H9 (cell line): ENCODE measurements at regions not wholly inside any gene's neighbourhood (a gene's known extent, or its start where the extent isn't known, plus 50 kb on each side); places are given as distances from the start of the nearest gene placed in this dataset.

Experiments used
- DNase-seq: peaks from one replicate; pipeline ENCODE4 v3.0.0-alpha.2; 2017
- H2AFZ ChIP-seq: one replicate; pipeline ENCODE4 v1.6.1; 2013; ENCODE audit warnings: mild to moderate bottlenecking, low read length, control low read depth, moderate library complexity
- H2AK5ac ChIP-seq: 2 replicates; pipeline ENCODE4 v1.6.1; 2013; ENCODE audit warnings: low read length, control low read depth, mixed read lengths; ENCODE audit not compliant: insufficient read length
- H2BK120ac ChIP-seq: one replicate; pipeline ENCODE4 v1.6.1; 2013; ENCODE audit warnings: low read depth, mild to moderate bottlenecking, low read length, control low read depth, inconsistent platforms; ENCODE audit not compliant: poor library complexity, severe bottlenecking
- H2BK12ac ChIP-seq: 2 replicates; pipeline ENCODE4 v1.6.1; 2013; ENCODE audit warnings: low read length, control low read depth, mixed read lengths, low read depth; ENCODE audit not compliant: insufficient read length
- H2BK15ac ChIP-seq: 2 replicates; pipeline ENCODE4 v1.6.1; 2013; ENCODE audit warnings: low read depth, low read length, control low read depth
- H2BK20ac ChIP-seq: one replicate; pipeline ENCODE4 v1.6.1; 2013; ENCODE audit warnings: low read depth, mild to moderate bottlenecking, low read length, control low read depth, inconsistent platforms; ENCODE audit not compliant: poor library complexity, severe bottlenecking
- H2BK5ac ChIP-seq: 2 replicates; pipeline ENCODE4 v1.6.1; 2013; ENCODE audit warnings: low read length, control low read depth, mixed read lengths; ENCODE audit not compliant: insufficient read length
- H3K14ac ChIP-seq: 2 replicates; pipeline ENCODE4 v1.6.1; 2013; ENCODE audit warnings: low read length, control low read depth; ENCODE audit not compliant: insufficient read depth
- H3K18ac ChIP-seq: 2 replicates; pipeline ENCODE4 v1.6.1; 2013; ENCODE audit warnings: low read depth, mild to moderate bottlenecking, mixed read lengths, low read length, control low read depth; ENCODE audit not compliant: insufficient read length
- H3K23ac ChIP-seq: 2 replicates; pipeline ENCODE4 v1.6.1; 2013; ENCODE audit warnings: low read length, control low read depth, mixed read lengths, low read depth; ENCODE audit not compliant: insufficient read length
- H3K23me2 ChIP-seq: 2 replicates; pipeline ENCODE4 v1.6.1; 2013; ENCODE audit warnings: low read depth, mild to moderate bottlenecking, mixed read lengths, low read length, control low read depth; ENCODE audit not compliant: insufficient read length, poor library complexity, severe bottlenecking
- H3K27ac ChIP-seq: 2 replicates; pipeline ENCODE4 v1.5.1; 2013; ENCODE audit warnings: low read length, control low read depth, mixed read lengths, low read depth; ENCODE audit not compliant: insufficient read length
- H3K27me3 ChIP-seq: 2 replicates; pipeline ENCODE4 v1.6.1; 2013; ENCODE audit warnings: low read length, control low read depth, inconsistent platforms; ENCODE audit not compliant: insufficient read depth
- H3K4ac ChIP-seq: 2 replicates; pipeline ENCODE4 v1.6.1; 2013; ENCODE audit warnings: low read depth, mild to moderate bottlenecking, control low read depth, inconsistent platforms, low read length, moderate library complexity
- H3K4me1 ChIP-seq: 2 replicates; pipeline ENCODE4 v1.6.1; 2013; ENCODE audit warnings: low read length, control low read depth, inconsistent platforms; ENCODE audit not compliant: insufficient read depth
- H3K4me2 ChIP-seq: 2 replicates; pipeline ENCODE4 v1.6.1; 2013; ENCODE audit warnings: low read length, control low read depth, mixed read lengths; ENCODE audit not compliant: insufficient read length, insufficient read depth
- H3K56ac ChIP-seq: 2 replicates; pipeline ENCODE4 v1.6.1; 2013; ENCODE audit warnings: low read depth, mild to moderate bottlenecking, mixed read lengths, low read length, control low read depth; ENCODE audit not compliant: insufficient read length
- H3K79me1 ChIP-seq: 2 replicates; pipeline ENCODE4 v1.6.1; 2013; ENCODE audit warnings: low read depth, mild to moderate bottlenecking, moderate library complexity, low read length, control low read depth, inconsistent platforms; ENCODE audit not compliant: insufficient read depth, poor library complexity, severe bottlenecking
- H3K79me2 ChIP-seq: 2 replicates; pipeline ENCODE4 v1.6.1; 2013; ENCODE audit warnings: low read length, control low read depth, inconsistent platforms; ENCODE audit not compliant: insufficient read depth
- H3K9ac ChIP-seq: 2 replicates; pipeline ENCODE4 v1.6.1; 2013; ENCODE audit warnings: low read length, control low read depth, mixed read lengths; ENCODE audit not compliant: insufficient read length; ENCODE audit errors: extremely low read depth
- H3K9me3 ChIP-seq: one replicate; pipeline ENCODE4 v1.6.1; 2013; ENCODE audit warnings: low read depth, low read length, inconsistent platforms; ENCODE audit not compliant: control insufficient read depth
- H3T11ph ChIP-seq: one replicate; pipeline ENCODE4 v1.6.1; 2013; ENCODE audit warnings: mild to moderate bottlenecking, low read length, control low read depth, inconsistent platforms
- H4K20me1 ChIP-seq: one replicate; pipeline ENCODE4 v1.6.1; 2013; ENCODE audit not compliant: control insufficient read depth, insufficient read length, insufficient read depth
- H4K5ac ChIP-seq: 2 replicates; pipeline ENCODE4 v1.6.1; 2013; ENCODE audit warnings: low read depth, mild to moderate bottlenecking, mixed read lengths, low read length, control low read depth; ENCODE audit not compliant: insufficient read length
- H4K8ac ChIP-seq: replicated peaks from 2 replicates; pipeline ENCODE4 v1.6.1; 2013; ENCODE audit warnings: low read length, control low read depth, mixed read lengths, low read depth; ENCODE audit not compliant: insufficient read length
- H4K91ac ChIP-seq: 2 replicates; pipeline ENCODE4 v1.6.1; 2013; ENCODE audit warnings: low read depth, mild to moderate bottlenecking, moderate library complexity, mixed read lengths, low read length, control low read depth; ENCODE audit not compliant: insufficient read length
- H3K27ac Mint-ChIP-seq, 3 experiments: 2 replicates in 2 of 3; 3 replicates in 1 of 3; pipeline ENCODE4 v1.8.0; 2020 to 2021; ENCODE audit warnings: mixed read lengths in 3 of 3, mild to moderate bottlenecking in 1 of 3, moderate library complexity in 1 of 3
- H3K27me3 Mint-ChIP-seq: 2 replicates; pipeline ENCODE4 v1.8.0; 2021; ENCODE audit warnings: low read depth, mild to moderate bottlenecking, moderate library complexity, mixed read lengths
- H3K36me3 Mint-ChIP-seq, 3 experiments: 2 replicates in 2 of 3; 3 replicates in 1 of 3; pipeline ENCODE4 v1.8.0; 2020 to 2021; ENCODE audit warnings: low read depth in 3 of 3, mixed read lengths in 3 of 3; ENCODE audit not compliant: insufficient read depth in 1 of 3
- H3K4me1 Mint-ChIP-seq, 2 experiments: 2 replicates each; pipeline ENCODE4 v1.8.0; 2020; ENCODE audit warnings: mixed read lengths in 2 of 2
- H3K4me3 Mint-ChIP-seq, 2 experiments: 2 replicates in 1 of 2; 3 replicates in 1 of 2; pipeline ENCODE4 v1.8.0; 2020 to 2021; ENCODE audit warnings: mild to moderate bottlenecking in 2 of 2, mixed read lengths in 2 of 2, moderate library complexity in 1 of 2
- H3K9me3 Mint-ChIP-seq, 2 experiments: 2 replicates in 1 of 2; 3 replicates in 1 of 2; pipeline ENCODE4 v1.8.0; 2020; ENCODE audit warnings: mild to moderate bottlenecking in 2 of 2, mixed read lengths in 2 of 2, moderate library complexity in 1 of 2
- WGBS: extraction: QIAGEN DNeasy Blood & Tissue Kit; methylation state at CpG from one replicate; pipeline ENCODE4 v1.1.7; 2013; ENCODE audit warnings: missing lambda C conversion rate, low lambda C conversion rate, mixed read lengths; ENCODE audit not compliant: insufficient read length; ENCODE audit errors: extremely low coverage; 5-methylcytosine and 5-hydroxymethylcytosine counted together
- TF ChIP-seq, protein P1 (sequence below): fragments of 200-600 bp; sonication (generic); conservative IDR thresholded peaks from 3 replicates; pipeline ENCODE4 v1.8.0; 2021; ENCODE audit warnings: antibody characterized with exemption, mild to moderate bottlenecking

DNA sequence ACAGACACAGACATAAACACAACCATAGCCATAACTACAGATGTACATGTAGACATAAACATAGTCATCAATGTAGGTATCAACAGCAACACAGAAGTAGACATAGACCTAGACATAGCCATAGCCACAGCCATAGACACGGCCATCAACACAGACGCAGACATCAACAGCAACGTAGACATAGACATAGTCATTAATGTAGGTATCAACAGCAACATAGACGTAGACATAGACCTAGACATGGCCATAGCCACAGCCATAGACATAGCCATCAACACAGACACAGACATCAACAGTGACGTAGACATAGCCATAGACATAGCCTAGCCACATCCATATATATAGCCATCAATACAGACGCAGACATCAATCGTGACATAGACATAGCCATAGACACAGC is 258.3 kb upstream of the FOXQ1 start:
- H2AFZ ChIP-seq = no peak overlapping the region

More for the DNA sequence above, 258.3 kb upstream of the FOXQ1 start:
- Mint-ChIP-seq H3K4me1 (no peaks in the 10 kb centered on the region), H3K27me3 (peaks cover 5% of the 10 kb centered on the region), H3K36me3 (no peaks in the 10 kb centered on the region), H3K9me3 (no peaks in the 10 kb centered on the region), H3K4me3 (no peak overlapping the region), H3K27ac (no peak overlapping the region)
- Histone ChIP-seq H4K8ac (no peak overlapping the region), H3K56ac (no peak overlapping the region), H2BK12ac (no peak overlapping the region), H3K27ac (no peak overlapping the region), H3K9me3 (no peaks in the 10 kb centered on the region), H2BK15ac (no peak overlapping the region), H2BK5ac (no peak overlapping the region), H3K9ac (no peak overlapping the region), H2BK20ac (no peak overlapping the region), H3K23ac (no peak overlapping the region), H3K14ac (no peak overlapping the region), H3K4ac (no peak overlapping the region), H4K5ac (no peak overlapping the region), H3K23me2 (no peaks in the 10 kb centered on the region), H3K4me2 (no peak overlapping the region), H3T11ph (no peak overlapping the region), H3K4me1 (no peaks in the 10 kb centered on the region), H2AK5ac (no peak overlapping the region), H3K27me3 (no peaks in the 10 kb centered on the region), H3K79me1 (no peaks in the 10 kb centered on the region), H4K91ac (no peak overlapping the region), H4K20me1 (no peaks in the 10 kb centered on the region), H2BK120ac (no peak overlapping the region), H3K18ac (no peak overlapping the region), H3K79me2 (no peaks in the 10 kb centered on the region)
- TF ChIP-seq, protein P1, sequence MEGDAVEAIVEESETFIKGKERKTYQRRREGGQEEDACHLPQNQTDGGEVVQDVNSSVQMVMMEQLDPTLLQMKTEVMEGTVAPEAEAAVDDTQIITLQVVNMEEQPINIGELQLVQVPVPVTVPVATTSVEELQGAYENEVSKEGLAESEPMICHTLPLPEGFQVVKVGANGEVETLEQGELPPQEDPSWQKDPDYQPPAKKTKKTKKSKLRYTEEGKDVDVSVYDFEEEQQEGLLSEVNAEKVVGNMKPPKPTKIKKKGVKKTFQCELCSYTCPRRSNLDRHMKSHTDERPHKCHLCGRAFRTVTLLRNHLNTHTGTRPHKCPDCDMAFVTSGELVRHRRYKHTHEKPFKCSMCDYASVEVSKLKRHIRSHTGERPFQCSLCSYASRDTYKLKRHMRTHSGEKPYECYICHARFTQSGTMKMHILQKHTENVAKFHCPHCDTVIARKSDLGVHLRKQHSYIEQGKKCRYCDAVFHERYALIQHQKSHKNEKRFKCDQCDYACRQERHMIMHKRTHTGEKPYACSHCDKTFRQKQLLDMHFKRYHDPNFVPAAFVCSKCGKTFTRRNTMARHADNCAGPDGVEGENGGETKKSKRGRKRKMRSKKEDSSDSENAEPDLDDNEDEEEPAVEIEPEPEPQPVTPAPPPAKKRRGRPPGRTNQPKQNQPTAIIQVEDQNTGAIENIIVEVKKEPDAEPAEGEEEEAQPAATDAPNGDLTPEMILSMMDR = no peak
- no CpG with 5 or more reads among the region's 7 CpGs for WGBS
- no peak for DNase-seq
